ENCODE measurements at regions not wholly inside any gene's neighbourhood (a gene's known extent, or its start where the extent isn't known, plus 50 kb on each side); places are given as distances from the start of the nearest gene placed in this dataset.

GRCh38 chr4:38536716-38537115 is 127.3 kb upstream of the KLF3 start:
- TF ChIP-seq CTCF (conservative IDR thresholded peaks at IDR 0.05; ENCODE audit: low read depth, low read length) (no peak), EZH2 (IDR thresholded peaks at IDR 0.05; ENCODE audit: borderline replicate concordance, low read depth, low read length, poor library complexity, severe bottlenecking) (no peak)

Measured in A673 (cell line).